H1 (cell line): ENCODE measurements at regions not wholly inside any gene's neighbourhood (a gene's known extent, or its start where the extent isn't known, plus 50 kb on each side); places are given as distances from the start of the nearest gene placed in this dataset.

Source experiments
- EP300 ChIP-seq, 2 experiments: IDR thresholded peaks; 1 replicate in 1 of 2; 2 replicates in 1 of 2; pipeline ENCODE4 v1.6.1; 2011 to 2012; ENCODE audit warnings: low read depth in 2 of 2, low read length in 2 of 2, mild to moderate bottlenecking in 2 of 2, borderline replicate concordance in 1 of 2, inconsistent platforms in 1 of 2, moderate library complexity in 1 of 2
- POLR2A ChIP-seq, 2 experiments: IDR thresholded peaks; 1 replicate in 1 of 2; 2 replicates in 1 of 2; pipeline ENCODE4 v1.6.1; 2011; ENCODE audit warnings: low read depth in 2 of 2, low read length in 2 of 2, mild to moderate bottlenecking in 2 of 2; ENCODE audit errors: control extremely low read depth in 1 of 2
- POU5F1 ChIP-seq: IDR thresholded peaks from 2 replicates; pipeline ENCODE4 v1.6.1; 2011; ENCODE audit warnings: low read depth, mild to moderate bottlenecking, low read length, moderate library complexity
- RFX5 ChIP-seq: IDR thresholded peaks from 2 replicates; pipeline ENCODE4 v1.6.1; 2011; ENCODE audit warnings: low read depth, low read length, improper control_type of control experiment, borderline replicate concordance
- TAF1 ChIP-seq: IDR thresholded peaks from 2 replicates; pipeline ENCODE4 v1.6.1; 2011; ENCODE audit warnings: mild to moderate bottlenecking, low read depth, low read length
- TCF12 ChIP-seq: IDR thresholded peaks from 2 replicates; pipeline ENCODE4 v1.6.1; 2011; ENCODE audit warnings: low read depth, mild to moderate bottlenecking, low read length
- TF ChIP-seq, protein P1 (sequence below), 3 experiments: IDR thresholded peaks; 1 replicate in 2 of 3; 2 replicates in 1 of 3; pipeline versions ENCODE4 v1.5.1 to v1.6.1; 2011; ENCODE audit warnings: low read length in 3 of 3, mild to moderate bottlenecking in 3 of 3, inconsistent platforms in 2 of 3, low read depth in 1 of 3, moderate library complexity in 1 of 3; ENCODE audit not compliant: insufficient read depth in 1 of 3; ENCODE audit errors: control extremely low read depth in 1 of 3
- TF ChIP-seq, protein P2 (sequence below): IDR thresholded peaks from 2 replicates; pipeline ENCODE4 v1.6.1; 2011; ENCODE audit warnings: low read depth, mild to moderate bottlenecking, low read length; ENCODE audit not compliant: insufficient read depth
- TF ChIP-seq, protein P3 (sequence below): IDR thresholded peaks from 2 replicates; pipeline ENCODE4 v1.6.1; 2011; ENCODE audit warnings: low read length, improper control_type of control experiment

DNA sequence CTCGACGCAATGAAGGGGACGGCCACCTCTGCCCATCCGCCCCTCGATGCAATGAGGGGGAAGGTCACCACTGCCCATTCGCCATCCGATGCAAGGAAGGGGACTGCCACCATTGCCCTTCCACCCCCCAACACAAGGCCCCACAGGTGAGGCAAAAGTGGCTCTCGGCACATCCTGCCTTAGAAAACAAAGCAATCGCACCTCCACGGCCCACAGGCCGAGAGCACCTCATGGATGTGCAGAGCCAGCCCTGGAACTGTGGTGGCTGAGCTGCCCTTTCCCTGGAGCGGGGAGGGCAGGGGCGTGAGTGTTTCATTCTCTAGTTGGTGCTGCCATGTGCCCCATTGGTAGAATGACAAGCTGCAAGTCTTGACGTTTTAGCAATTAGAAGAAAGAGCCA is 320.6 kb upstream of the SALL3 start:
- TF ChIP-seq, protein P1, sequence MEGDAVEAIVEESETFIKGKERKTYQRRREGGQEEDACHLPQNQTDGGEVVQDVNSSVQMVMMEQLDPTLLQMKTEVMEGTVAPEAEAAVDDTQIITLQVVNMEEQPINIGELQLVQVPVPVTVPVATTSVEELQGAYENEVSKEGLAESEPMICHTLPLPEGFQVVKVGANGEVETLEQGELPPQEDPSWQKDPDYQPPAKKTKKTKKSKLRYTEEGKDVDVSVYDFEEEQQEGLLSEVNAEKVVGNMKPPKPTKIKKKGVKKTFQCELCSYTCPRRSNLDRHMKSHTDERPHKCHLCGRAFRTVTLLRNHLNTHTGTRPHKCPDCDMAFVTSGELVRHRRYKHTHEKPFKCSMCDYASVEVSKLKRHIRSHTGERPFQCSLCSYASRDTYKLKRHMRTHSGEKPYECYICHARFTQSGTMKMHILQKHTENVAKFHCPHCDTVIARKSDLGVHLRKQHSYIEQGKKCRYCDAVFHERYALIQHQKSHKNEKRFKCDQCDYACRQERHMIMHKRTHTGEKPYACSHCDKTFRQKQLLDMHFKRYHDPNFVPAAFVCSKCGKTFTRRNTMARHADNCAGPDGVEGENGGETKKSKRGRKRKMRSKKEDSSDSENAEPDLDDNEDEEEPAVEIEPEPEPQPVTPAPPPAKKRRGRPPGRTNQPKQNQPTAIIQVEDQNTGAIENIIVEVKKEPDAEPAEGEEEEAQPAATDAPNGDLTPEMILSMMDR (IDR thresholded peaks at IDR 0.05; ENCODE audit: control extremely low read depth in 1 of 3, insufficient read depth in 1 of 3, low read depth in 1 of 3, low read length in 3 of 3): no peak
- TF ChIP-seq, protein P2, sequence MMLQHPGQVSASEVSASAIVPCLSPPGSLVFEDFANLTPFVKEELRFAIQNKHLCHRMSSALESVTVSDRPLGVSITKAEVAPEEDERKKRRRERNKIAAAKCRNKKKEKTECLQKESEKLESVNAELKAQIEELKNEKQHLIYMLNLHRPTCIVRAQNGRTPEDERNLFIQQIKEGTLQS: no peak
- TF ChIP-seq POLR2A (IDR thresholded peaks at IDR 0.05; ENCODE audit: control extremely low read depth in 1 of 2, low read depth in 2 of 2, low read length in 2 of 2) (no peak), TAF1 (no peak), TCF12 (no peak), RFX5 (no peak), POU5F1 (no peak), EP300 (IDR thresholded peaks at IDR 0.05; ENCODE audit: borderline replicate concordance in 1 of 2, low read depth in 2 of 2, low read length in 2 of 2) (no peak)
- TF ChIP-seq, protein P3, sequence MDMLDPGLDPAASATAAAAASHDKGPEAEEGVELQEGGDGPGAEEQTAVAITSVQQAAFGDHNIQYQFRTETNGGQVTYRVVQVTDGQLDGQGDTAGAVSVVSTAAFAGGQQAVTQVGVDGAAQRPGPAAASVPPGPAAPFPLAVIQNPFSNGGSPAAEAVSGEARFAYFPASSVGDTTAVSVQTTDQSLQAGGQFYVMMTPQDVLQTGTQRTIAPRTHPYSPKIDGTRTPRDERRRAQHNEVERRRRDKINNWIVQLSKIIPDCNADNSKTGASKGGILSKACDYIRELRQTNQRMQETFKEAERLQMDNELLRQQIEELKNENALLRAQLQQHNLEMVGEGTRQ: no peak
